IPS-18c (cell line): ENCODE measurements at regions not wholly inside any gene's neighbourhood (a gene's known extent, or its start where the extent isn't known, plus 50 kb on each side); places are given as distances from the start of the nearest gene placed in this dataset.
"Not testable (repeated sequence)": the region's sequence is repeated elsewhere in the genome, so short reads cannot be mapped to it uniquely, and the experiment has no call there.

Experiments used
- H3K4me3 ChIP-seq: 2 replicates; pipeline ENCODE4 v1.7.0; 2013; ENCODE audit warnings: low read depth, mild to moderate bottlenecking, low read length, moderate library complexity; ENCODE audit not compliant: insufficient read depth
- H3K9me3 ChIP-seq: one replicate; pipeline ENCODE4 v1.6.1; 2013; ENCODE audit warnings: mild to moderate bottlenecking, low read length, moderate library complexity; ENCODE audit not compliant: control insufficient read depth, insufficient read depth

DNA sequence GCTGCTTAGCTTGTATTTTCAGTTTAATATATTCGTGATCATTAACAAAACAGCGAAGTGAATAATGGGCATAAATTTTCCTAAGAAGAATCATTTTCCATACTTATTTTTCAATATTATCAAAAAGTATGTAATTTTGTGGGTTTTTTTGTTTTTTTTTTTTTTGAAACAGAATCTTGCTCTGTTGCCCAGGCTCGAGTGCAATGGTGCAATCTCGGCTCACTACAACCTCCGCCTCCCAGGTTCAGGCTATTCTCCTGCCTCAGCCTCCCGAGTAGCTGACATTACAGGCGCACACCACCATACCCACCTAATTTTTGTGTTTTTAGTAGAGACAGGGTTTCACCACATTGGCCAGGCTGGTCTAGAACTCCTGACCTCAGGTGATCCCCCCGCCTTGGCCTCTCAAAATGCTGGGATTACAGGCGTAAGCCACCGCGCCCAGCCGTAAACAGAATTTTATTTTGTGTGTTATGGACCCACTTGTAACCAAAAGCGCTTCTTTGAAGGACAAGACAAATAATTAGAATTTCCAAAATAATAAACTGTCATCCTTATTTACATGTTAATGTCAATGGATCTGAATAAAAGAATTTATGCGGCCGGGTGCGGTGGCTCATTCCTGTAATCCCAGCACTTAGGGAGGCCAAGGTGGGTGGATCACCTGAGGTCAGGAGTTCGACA is 286.5 kb upstream of the MKLN1 start:
- not testable (repeated sequence) for H3K4me3 ChIP-seq, H3K9me3 ChIP-seq

- Histone ChIP-seq H3K4me3 (no peak overlapping the region), H3K9me3 (no peaks in the 10 kb centered on the region)
Measured at GRCh38 chr7:131042269-131043160, 285.2 kb upstream of the MKLN1 start.

- H3K4me3 ChIP-seq, result no peak overlapping the region
- H3K9me3 ChIP-seq, result no peaks in the 10 kb centered on the region
Measured at GRCh38 chr7:131045526-131045925, 282.1 kb upstream of the MKLN1 start.

DNA sequence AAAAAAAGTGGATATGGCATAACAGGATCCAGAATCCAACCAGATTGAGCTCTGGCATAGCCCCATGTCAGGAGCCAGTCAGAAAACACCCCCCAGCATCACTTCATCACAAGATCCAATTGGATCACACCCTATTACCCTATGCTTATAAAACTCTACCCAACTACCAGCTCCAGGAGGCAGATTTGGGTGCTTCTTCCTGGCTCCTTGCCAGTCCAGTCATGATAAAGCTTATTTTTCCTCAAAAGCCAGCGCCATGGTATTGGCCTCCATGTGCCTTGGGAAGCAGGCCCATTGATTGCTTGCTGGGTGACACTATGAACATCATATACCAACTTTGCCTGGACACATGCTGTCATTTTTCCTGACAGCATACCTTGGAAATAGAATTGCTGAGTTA is 281.4 kb upstream of the MKLN1 start:
- H3K9me3 ChIP-seq, result no peaks in the 10 kb centered on the region
- H3K4me3 ChIP-seq, result no peak overlapping the region

DNA sequence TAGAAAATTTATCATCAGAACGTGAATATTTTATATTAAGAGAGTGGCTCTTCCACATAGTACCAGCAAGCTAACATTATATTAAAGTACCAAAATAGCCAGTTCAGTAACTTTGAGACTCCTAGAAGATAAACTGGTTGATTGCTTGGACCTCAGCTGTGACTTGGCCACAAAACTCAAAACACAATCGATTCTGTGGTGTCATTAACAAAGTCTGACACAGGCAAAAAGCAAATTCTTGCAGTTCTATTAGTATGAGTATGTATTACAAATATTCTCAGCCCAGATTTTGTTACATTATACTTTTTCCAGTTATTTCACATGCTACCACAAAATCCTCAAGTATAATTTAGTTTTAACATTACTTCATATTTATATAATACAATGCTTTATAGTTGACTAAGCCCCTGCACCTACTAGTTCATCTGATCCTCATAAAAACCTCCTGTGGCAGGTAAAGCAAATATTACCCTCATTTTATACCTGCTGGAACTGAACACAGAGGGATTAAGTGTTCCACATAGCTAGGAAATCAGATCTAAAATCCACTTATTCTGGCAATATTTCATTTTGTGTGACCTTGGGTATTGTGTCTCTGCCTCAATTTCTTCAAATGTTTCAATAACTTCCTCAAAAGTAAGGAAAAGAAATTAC is 279.9 kb upstream of the MKLN1 start:
- H3K9me3 ChIP-seq, result no peaks in the 10 kb centered on the region
- H3K4me3 ChIP-seq, result no peak overlapping the region

DNA sequence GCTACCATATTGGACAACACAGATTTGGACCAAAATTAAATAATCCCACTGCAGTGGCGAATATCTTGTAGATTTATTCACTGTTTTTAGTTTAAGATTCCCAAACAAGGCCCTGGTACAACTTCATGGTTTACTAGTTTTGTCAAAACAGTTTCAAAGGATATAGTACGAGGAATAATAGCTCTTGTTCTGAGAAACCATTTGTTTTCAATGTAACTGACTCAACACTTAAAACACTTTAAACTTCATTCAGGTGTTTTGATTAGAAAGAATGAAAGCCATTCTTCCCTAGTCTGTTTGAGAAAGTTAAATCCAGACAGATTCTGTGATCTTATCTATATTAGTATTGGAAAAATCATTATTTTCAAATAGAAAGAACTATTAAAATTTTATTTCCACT is 276.4 kb upstream of the MKLN1 start:
- H3K9me3 ChIP-seq, result peaks cover 3% of the 10 kb centered on the region
- no peak overlapping the region for H3K4me3 ChIP-seq

GRCh38 chr7:131052285-131052904 is 275.3 kb upstream of the MKLN1 start:
- Histone ChIP-seq H3K9me3 (peaks cover 3% of the 10 kb centered on the region), H3K4me3 (no peak overlapping the region)

DNA sequence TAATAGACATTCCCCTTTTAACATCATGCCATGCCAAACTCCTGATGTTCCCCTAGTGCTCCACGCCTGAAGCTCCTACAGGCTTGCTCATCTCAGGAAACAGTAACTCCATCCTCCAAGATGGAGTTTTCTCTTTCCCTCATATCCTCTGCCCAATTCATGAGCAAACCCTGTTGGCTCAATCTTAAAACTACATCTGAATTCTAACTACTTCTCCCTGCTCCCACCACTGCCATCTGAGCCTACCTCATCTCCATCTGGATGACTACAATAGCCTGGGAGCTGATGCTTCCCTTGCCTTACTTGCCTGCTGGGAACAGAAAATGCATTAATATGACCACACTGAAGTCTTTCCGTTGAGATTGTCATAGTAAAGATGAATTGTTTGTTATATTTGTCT is 271.7 kb upstream of the MKLN1 start:
- no peak overlapping the region for H3K4me3 ChIP-seq
- peaks cover 5% of the 10 kb centered on the region for H3K9me3 ChIP-seq

DNA sequence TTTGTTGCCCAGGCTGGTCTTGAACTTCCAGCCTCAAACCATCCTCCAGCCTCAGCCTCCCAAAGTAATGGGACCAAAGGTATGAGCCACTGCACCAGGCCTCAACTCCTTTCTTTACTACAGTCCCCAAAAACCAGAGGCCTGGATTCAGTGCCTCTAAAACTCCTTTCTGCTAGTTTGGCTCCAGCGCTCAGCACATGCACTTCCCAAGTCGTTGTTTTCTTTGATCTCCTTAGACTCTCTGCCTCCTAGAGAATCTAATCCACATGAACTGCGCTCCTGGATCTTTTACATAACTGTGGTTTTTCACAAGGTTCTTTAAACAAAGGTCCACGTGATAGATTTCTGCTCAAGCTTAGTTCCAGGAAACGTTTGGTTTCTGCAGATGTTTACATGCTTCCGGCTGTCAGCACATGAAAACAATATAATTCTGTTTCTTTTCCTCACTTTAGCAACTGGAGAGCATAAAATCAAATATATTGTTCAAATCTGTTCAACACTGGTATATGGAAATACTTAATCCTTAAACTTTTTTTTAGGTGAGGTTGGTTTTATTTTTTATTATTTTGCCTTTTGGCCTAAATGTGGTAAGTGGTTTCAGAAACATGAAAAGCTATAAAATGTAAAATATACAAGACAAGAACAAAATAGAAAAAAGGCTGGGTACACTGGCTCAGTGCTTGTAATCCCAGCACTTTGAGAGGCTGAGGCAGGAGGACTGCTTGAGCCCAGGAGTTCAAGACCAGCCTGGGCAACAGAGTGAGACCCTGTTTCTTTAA is 270.5 kb upstream of the MKLN1 start:
- H3K9me3 ChIP-seq, result peaks cover 5% of the 10 kb centered on the region
- no peak overlapping the region for H3K4me3 ChIP-seq

DNA sequence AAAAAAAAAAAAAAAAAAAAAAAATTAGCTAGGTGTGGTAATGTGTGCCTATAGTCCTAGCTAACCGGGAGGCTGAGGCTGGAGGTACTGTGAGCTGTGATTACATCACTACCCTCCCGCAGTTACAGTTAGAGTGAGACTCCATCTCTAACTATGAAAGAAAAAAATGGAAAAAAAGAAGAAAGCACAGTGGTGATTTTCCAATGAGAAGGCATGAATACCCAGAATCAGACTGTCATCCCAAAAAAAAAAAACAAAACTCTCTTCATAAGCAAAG is 269.9 kb upstream of the MKLN1 start:
- Histone ChIP-seq H3K4me3 (no peak overlapping the region), H3K9me3 (peaks cover 5% of the 10 kb centered on the region)

DNA sequence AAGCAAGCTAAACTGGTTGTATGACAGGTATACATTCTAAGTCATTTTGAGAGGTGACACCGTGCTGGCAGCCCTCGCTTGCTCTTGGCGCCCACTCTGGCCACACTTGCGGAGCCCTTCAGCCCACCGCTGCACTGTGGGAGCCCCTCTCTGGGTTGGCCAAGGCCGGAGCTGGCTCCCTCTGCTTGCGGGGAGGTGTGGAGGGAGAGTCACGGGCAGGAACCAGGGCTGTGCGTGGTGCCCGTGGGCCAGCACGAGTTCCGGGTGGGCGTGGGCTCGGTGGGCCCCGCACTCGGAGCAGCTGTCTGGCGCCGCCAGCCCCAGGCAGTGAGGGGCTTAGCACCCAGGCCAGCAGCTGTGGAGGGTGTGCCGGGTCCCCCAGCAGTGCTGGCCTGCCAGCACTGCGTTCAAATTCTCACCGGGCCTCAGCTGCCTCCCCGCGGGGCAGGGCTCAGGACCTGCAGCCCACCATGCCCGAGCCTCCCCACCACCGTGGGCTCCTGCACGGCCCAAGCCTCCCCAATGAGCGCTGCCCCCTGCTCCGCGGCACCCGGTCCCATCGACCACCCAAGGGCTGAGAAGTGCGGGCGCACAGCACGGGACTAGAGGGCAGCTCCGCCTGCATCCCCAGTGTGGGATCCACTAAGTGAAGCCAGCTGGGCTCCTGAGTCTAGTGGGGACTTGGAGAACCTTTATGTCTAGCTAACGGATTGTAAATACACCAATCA is 269.0 kb upstream of the MKLN1 start:
- H3K9me3 ChIP-seq, H3K4me3 ChIP-seq: not testable (repeated sequence)

GRCh38 chr7:131059401-131059800 is 268.3 kb upstream of the MKLN1 start:
- not testable (repeated sequence) for H3K9me3 ChIP-seq

DNA sequence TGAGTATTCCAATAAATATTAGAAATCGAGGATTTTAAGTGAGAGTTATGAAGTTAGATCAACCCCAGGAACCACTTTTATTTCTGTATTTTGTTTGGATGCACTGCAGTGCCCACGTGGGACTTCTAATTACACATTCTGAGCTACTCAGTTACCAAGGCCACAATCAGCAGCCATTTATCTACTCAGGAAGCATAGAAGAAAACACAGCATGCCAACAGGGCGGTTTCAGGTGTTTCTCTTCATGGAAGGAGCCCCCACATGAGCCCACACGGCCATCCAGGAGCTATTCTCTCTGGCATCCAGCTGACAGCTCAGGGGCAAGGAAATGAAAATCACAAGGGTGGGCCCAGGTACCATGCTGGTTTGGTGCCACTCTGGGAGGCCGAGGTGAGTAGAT is 266.5 kb upstream of the MKLN1 start:
- H3K9me3 ChIP-seq, result peaks cover 3% of the 10 kb centered on the region
- H3K4me3 ChIP-seq, result no peak overlapping the region

More at GRCh38 chr7:131059401-131059800, 268.3 kb upstream of the MKLN1 start:
- not testable (repeated sequence) for H3K4me3 ChIP-seq

DNA sequence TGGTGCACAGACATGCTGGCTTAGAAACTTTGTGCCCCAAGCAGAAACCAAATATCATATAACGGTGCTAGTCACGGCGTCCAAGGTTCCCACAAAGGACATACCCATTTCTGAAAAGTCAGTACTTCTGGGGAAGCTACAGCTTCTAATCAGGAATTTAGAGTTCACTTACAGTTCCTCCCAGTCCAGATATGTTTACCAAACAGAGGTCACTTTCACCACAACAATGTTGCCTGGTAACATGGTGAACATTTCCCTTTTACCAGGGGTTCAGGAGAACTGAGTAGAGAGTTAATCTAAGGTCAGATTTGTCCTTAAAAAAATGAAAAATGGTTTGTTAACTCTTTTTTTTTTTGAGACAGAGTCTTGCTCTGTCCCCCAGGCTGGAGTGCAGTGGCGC is 265.9 kb upstream of the MKLN1 start:
- H3K9me3 ChIP-seq, result peaks cover 2% of the 10 kb centered on the region
- H3K4me3 ChIP-seq, result no peak overlapping the region

DNA sequence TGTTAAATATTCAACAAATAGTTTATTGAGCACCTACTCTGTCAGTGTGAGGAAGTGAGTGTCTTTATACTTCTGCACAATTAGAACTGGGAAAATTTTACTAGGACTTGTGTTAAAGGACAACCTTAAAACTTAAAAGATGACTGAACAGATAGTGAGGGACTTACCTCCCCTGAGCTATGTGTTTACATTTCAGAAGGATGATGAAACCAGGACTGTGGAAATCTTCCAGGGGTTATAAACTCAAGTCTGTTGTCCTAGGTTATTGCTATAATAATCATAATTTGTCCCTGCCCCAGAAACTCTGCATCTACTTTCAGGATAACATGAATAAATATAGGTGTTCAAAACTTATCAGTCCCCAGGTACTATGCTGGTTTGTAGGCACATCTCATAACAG is 261.0 kb upstream of the MKLN1 start:
- H3K9me3 ChIP-seq, result no peaks in the 10 kb centered on the region
- no peak overlapping the region for H3K4me3 ChIP-seq

GRCh38 chr7:131067220-131067619 is 260.5 kb upstream of the MKLN1 start:
- Histone ChIP-seq H3K9me3 (no peaks in the 10 kb centered on the region), H3K4me3 (no peak overlapping the region)

- Histone ChIP-seq H3K9me3 (no peaks in the 10 kb centered on the region), H3K4me3 (no peak overlapping the region)
Measured at GRCh38 chr7:131068604-131069021, 259.1 kb upstream of the MKLN1 start.
